HG03520 (cell line): ENCODE measurements at regions not wholly inside any gene's neighbourhood (a gene's known extent, or its start where the extent isn't known, plus 50 kb on each side); places are given as distances from the start of the nearest gene placed in this dataset.
"Not testable (repeated sequence)": the region's sequence is repeated elsewhere in the genome, so short reads cannot be mapped to it uniquely, and the experiment has no call there.

Experiments
- ATAC-seq: cut with Tn5 transposase; IDR thresholded peaks from one replicate; pipeline ENCODE4 v1.9.1; 2021; ENCODE audit warnings: mild to moderate bottlenecking, moderate library complexity; ENCODE audit not compliant: unreplicated experiment

GRCh38 chr7:113784316-113784715 lies 134.5 kb downstream of the PPP1R3A start:
- no peak for ATAC-seq

GRCh38 chr7:113783403-113783802 lies 135.4 kb downstream of the PPP1R3A start:
- ATAC-seq, result no peak

- ATAC-seq, result no peak
Measured at GRCh38 chr7:113775804-113776203, 143.0 kb downstream of the PPP1R3A start.

- no peak for ATAC-seq
Measured at GRCh38 chr7:113775401-113775800, 143.4 kb downstream of the PPP1R3A start.

DNA sequence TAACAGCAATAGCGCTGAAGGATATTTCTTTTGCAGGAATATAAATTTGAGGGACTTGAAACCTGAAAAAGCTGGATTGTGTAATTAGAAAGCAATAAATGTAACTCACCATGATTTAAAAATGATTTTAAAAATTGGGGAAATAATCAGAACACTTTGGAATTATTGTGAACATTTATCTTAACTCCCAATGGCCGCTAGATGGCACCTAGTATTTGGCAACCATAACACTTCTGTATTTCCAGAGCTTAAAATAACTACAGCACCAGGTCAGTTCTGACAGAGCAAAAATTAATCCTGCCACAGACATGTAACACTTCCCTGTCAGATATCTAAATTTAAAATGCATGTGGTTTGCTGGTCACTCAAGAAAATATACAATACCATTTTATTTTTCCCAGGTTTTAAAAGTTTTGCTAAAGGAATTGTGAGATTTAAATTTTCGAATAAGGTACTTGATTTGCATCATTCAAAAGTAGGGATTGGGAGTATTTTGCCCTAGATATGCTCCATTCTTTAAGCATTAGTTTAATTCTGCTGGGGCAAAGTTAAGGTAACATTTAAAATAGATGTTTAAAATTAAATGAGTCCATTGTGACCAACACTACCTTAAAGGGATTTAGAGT lies 144.5 kb downstream of the PPP1R3A start:
- ATAC-seq, result peak; percentile 94

- ATAC-seq, result no peak
Measured at GRCh38 chr7:113770146-113770738, 148.6 kb downstream of the PPP1R3A start.

DNA sequence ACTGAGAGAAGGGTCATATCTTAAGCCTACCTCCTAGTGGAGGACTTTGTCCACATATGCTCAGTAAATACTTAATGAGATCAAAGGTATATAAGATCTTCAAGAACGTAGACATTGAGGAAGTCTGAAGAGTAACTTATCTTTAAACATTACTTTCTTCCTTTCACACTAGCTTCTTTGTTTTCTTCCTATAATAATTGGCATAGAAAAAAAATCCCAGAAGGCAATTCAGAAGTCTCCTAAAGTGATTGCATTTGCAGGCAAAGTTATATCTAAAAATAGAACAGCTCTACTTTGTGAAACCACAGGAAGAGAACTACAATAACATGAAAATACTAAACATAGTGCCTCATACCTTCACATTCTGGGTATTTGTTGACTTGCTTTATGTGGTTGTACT lies 150.4 kb downstream of the PPP1R3A start:
- ATAC-seq, result no peak

DNA sequence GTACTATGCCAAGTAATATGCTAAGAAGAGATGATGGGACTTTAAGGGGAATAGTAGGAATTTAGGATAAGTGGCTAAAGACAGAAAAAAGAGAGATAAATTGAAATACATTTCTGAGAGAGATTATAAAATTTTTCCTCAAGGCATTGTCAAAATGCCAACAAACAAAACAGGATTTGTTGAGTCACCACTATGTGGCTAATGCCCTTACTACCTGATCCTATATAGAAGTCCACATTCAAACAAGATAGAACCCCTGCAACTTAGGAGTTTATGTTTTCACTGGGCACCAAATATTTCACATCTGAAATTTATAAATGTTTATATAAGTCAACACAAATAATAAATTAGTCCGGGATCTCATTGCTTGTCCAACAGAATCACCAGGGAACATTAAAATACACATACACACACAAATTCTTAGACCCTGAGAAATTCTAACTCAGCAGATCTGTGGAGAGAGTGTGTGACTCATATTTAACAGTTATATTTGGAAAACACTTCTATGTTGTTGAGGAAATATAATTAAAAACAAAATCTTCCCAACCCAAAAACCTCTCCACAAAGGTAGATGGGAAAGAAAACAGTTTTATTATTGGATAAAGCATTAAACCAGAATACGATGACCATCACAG lies 154.3 kb downstream of the PPP1R3A start:
- no peak for ATAC-seq

DNA sequence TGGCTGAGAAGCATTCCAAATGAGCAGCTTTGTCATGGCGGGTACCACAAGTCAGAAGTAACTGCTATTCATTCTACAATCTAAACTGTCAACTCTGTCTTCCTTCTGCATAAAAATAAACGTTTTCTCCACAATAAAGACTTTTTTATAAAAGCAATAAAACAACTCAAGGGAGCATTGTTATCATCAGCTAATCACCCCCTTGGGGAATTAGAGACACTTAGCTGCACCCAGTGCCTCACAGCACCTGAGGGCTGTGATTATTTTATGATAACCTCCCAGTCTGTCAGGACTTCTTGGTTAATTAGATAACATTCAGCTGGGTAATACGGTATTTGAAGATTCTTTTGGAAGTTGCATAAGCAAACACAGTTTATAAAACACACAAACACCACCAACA lies 155.6 kb downstream of the PPP1R3A start:
- no peak for ATAC-seq

- no peak for ATAC-seq
Measured at GRCh38 chr7:113756250-113756649, 162.6 kb downstream of the PPP1R3A start.

- ATAC-seq, result no peak
Measured at GRCh38 chr7:113752689-113753088, 166.1 kb downstream of the PPP1R3A start.

GRCh38 chr7:113752289-113752688 lies 166.5 kb downstream of the PPP1R3A start:
- ATAC-seq, result no peak

DNA sequence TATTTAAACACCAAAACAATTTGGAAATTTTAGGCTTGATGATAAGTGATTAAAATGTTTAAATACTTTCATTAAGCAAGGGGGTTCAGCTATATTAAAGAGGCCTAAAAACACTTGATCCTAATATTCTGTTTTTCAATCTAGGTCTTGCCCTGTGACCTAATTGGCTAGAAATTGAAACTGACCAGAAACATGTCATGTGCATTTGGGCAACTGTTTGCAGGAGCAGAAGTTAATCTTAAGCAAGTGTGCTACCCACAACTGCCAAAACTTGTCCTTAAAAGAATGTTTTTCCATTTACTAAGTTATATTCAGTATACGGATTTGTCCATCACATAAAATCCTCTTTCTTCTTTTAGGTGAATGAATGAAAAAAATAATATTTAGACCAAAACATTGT lies 167.3 kb downstream of the PPP1R3A start:
- ATAC-seq, result no peak

- not testable (repeated sequence) for ATAC-seq
Measured at GRCh38 chr7:113748385-113748784, 170.4 kb downstream of the PPP1R3A start.

DNA sequence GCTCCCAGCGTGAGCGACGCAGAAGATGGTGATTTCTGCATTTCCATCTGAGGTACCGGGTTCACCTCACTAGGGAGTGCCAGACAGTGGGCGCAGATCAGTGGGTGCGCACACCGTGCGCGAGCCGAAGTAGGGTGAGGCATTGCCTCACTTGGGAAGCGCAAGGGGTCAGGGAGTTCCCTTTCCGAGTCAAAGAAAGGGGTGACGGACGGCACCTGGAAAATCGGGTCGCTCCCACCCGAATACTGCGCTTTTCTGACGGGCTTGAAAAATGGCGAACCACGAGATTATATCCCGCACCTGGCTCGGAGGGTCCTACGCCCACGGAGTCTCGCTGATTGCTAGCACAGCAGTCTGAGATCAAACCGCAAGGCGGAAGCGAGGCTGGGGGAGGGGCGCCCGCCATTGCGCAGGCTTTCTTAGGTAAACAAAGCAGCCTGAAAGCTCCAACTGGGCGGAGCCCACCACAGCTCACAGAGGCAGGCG lies 175.8 kb downstream of the PPP1R3A start:
- not testable (repeated sequence) for ATAC-seq

DNA sequence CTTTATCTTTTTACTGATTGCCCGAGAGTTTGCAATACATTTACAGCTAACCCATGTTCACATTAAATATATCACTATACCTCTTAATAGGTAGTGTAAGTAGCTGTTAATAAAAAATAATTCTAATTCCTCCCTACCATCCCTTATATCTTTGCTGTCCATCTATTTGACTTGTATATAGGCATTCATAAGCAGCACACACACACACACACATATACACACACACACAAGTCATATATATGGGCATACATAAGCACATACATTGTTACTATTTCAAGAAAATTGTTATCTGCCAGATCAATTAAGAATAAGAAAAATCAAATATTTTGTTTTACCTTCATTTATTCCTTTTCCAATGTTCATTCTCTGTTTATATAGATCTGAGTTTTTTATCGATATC lies 176.4 kb downstream of the PPP1R3A start:
- ATAC-seq, result no peak

- no peak for ATAC-seq
Measured at GRCh38 chr7:113731571-113731970, 187.2 kb downstream of the PPP1R3A start.

DNA sequence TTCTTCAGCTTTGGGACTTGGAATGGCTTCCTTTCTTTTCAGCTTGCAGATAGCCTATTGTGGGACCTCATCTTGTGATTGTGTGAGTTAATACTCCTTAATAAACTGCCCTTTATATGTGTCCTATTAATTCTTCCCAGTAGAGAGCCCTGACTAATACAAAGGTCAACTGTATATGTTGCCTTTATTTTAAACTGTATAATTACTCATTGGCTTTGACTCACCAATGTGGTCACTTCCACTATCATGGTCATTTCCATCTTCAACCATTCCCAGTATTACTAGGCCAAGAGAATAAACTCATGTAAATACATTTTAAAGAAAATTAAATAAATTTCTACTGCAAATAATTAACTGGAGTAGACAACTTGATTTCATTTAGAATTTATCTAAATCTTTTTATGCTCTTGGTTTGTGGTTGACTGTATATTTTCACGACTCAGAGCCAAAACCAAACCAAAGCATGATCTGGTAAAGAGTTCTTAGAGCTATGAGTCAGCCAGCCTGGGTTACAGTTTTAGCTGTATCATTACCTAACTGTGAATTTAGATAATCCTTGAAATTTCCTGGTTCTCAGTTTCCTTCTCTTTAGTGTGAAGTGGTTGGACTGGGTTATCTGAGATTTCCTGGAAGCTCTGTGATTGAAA lies 188.4 kb downstream of the PPP1R3A start:
- ATAC-seq, result no peak

DNA sequence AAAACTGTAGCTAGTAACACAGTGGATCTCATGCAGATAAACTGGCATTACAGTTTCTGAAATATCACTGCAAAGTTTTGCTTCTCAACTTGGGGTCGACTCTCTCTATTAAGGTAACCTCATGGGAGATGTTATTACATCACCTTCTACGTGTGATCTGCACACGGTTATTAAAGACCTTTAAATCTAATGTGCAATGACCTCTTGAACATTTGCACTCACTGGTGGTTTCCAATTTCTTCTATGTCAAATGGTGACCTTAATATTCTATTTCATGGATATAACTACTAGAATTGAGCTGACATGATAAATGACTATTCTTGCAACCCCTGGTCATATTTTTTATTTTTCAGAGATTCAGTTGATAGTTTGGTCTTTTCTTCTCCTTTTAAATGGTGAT lies 191.3 kb downstream of the PPP1R3A start:
- ATAC-seq, result no peak

DNA sequence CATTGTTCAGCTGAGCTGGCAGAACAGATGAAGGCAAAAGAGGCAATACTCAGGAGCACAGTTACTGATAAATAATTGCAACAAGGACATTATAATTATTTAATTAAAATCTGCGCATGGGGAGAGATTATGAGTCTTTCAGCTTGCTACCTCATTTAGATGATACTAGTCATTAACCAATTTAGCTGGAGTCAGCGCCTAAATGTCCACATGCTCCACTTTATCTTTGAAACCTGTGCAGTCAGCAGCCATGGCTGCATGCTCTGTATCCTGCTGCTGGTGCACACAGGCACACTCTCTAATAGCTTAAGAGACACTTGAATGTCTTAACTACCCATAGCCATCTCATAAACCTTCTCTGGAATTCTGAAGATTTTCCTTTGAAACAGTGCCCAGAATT lies 196.8 kb downstream of the PPP1R3A start:
- no peak for ATAC-seq

DNA sequence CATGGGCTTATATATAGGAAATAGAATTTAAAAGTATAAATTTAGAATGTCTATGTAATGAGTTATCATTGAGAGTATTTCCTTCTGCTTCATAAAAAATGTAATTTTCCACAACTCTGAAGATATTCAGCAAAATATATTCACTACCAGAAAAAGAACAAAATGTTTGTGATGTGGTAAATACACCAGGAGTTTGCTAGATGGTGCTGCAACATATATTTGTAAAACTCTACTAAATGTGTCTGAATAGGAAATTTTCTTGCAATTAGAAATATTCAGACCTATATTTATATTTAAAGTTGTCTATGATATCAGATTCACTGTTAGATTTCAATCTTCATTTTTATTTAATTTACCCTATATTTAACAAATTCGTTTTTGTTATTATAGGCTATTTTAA lies 201.1 kb downstream of the PPP1R3A start:
- ATAC-seq, result no peak
